HepG2 (cell line): ENCODE measurements at regions not wholly inside any gene's neighbourhood (a gene's known extent, or its start where the extent isn't known, plus 50 kb on each side); places are given as distances from the start of the nearest gene placed in this dataset.

Experiments used
- ATAC-seq: fragments of 200-7000 bp; cut with Tn5 transposase; 3 replicates; pipeline ENCODE4 v1.9.1; 2020; ENCODE audit warnings: mild to moderate bottlenecking, moderate library complexity
- BruUV-seq: library from RNA; stranded (reverse); fragments of 400-500 nt; replicated peaks from 2 replicates; lab custom pipeline; 2021; lab: Mats Ljungman, UMichigan
- CTCF ChIA-PET: fragments of 300-600 bp; formaldehyde crosslinking; extraction: SDS; loops from one replicate; lab custom pipeline; 2021; ENCODE audit warnings: low total read pairs, inconsistent platforms, low intra/inter-chr PET ratio; lab: Yijun Ruan, JAX
- POLR2A ChIA-PET: fragments of 350-600 bp; sonication (Branson Sonifier 250); formaldehyde crosslinking; loops from one replicate; lab custom pipeline; 2020; ENCODE audit warnings: antibody characterized with exemption, inconsistent platforms; lab: Yijun Ruan, JAX
- DNase-seq: peaks from one replicate; pipeline ENCODE4 v3.0.0-alpha.2; 2015; ENCODE audit warnings: low spot score
- FAIRE-seq: peaks from 3 replicates; lab custom pipeline; 2011; peaks lifted over from hg19 to GRCh38; lab: Jason Lieb, UNC
- H2AFZ ChIP-seq: one replicate; pipeline ENCODE4 v1.6.1; 2011; ENCODE audit warnings: low read length, inconsistent platforms
- H3K27ac ChIP-seq: fragments of 300-600 bp; 3 replicates; pipeline ENCODE4 v1.8.0; 2011; ENCODE audit warnings: mixed run types, mild to moderate bottlenecking, mixed read lengths, low read length, inconsistent platforms; ENCODE audit not compliant: insufficient read depth; ENCODE audit errors: extremely low read length
- H3K27me3 ChIP-seq, 2 experiments: fragments of 200-600 bp in 1 of 2; 2 replicates in 1 of 2; 3 replicates in 1 of 2; pipeline versions ENCODE4 v1.6.0 to v1.8.0; 2011; ENCODE audit warnings: low read length in 2 of 2, mild to moderate bottlenecking in 2 of 2, moderate library complexity in 2 of 2, inconsistent platforms in 1 of 2; ENCODE audit not compliant: insufficient read depth in 2 of 2, control insufficient read depth in 1 of 2
- H3K36me3 ChIP-seq, 2 experiments: fragments of 200-600 bp in 1 of 2; replicated peaks in 1 of 2; 2 replicates in 1 of 2; 3 replicates in 1 of 2; pipeline versions ENCODE4 v1.5.1 to v1.8.0; 2011; ENCODE audit warnings: low read length in 2 of 2, inconsistent platforms in 1 of 2; ENCODE audit not compliant: insufficient read depth in 2 of 2, control insufficient read depth in 1 of 2
- H3K4me1 ChIP-seq: 2 replicates; pipeline ENCODE4 v1.5.1; 2012; ENCODE audit warnings: low read length, inconsistent platforms; ENCODE audit not compliant: insufficient read depth
- H3K4me2 ChIP-seq: 2 replicates; pipeline ENCODE4 v1.6.0; 2011; ENCODE audit warnings: low read depth, low read length, inconsistent platforms
- H3K4me3 ChIP-seq, 3 experiments: fragments of 200-600 bp in 1 of 3; sonication (generic), shearing (Covaris generic) in 1 of 3; replicated peaks in 1 of 3; 2 replicates each; pipeline ENCODE4 v1.5.1; 2011 to 2016; ENCODE audit warnings: low read length in 3 of 3, inconsistent platforms in 2 of 3, low read depth in 2 of 3, mild to moderate bottlenecking in 2 of 3, control low read depth in 1 of 3, mixed read lengths in 1 of 3; ENCODE audit not compliant: insufficient read depth in 1 of 3
- H3K79me2 ChIP-seq: one replicate; pipeline ENCODE4 v1.6.1; 2011; ENCODE audit warnings: low read length, inconsistent platforms; ENCODE audit not compliant: insufficient read depth
- H3K9ac ChIP-seq: 2 replicates; pipeline ENCODE4 v1.6.0; 2011; ENCODE audit warnings: mild to moderate bottlenecking, low read depth, low read length, inconsistent platforms; ENCODE audit not compliant: insufficient read depth
- H3K9me3 ChIP-seq: 2 replicates; pipeline ENCODE4 v1.5.1; 2012; ENCODE audit warnings: mild to moderate bottlenecking, low read length
- H4K20me1 ChIP-seq: 2 replicates; pipeline ENCODE4 v1.6.0; 2011; ENCODE audit warnings: inconsistent platforms, mild to moderate bottlenecking, low read length, moderate library complexity; ENCODE audit not compliant: insufficient read depth
- EED ChIP-seq: sonication (generic); formaldehyde crosslinking; IDR thresholded peaks from 2 replicates; pipeline ENCODE4 v1.5.0; 2020; ENCODE audit warnings: mild to moderate bottlenecking, missing genetic modification reagents
- FOXA3 ChIP-seq: IDR thresholded peaks from 2 replicates; pipeline ENCODE4 v1.6.1; 2016; ENCODE audit warnings: missing genetic modification reagents, missing compliant biosample characterization
- FOXC1 ChIP-seq: sonication (generic); formaldehyde crosslinking; IDR thresholded peaks from 2 replicates; pipeline ENCODE4 v1.8.0; 2022; ENCODE audit warnings: mild to moderate bottlenecking, missing genetic modification reagents, borderline replicate concordance
- ISL2 ChIP-seq: sonication (generic); formaldehyde crosslinking; IDR thresholded peaks from 2 replicates; pipeline ENCODE4 v1.5.0; 2020; ENCODE audit warnings: missing genetic modification reagents
- RAD51 ChIP-seq: fragments of 450-650 bp; IDR thresholded peaks from 2 replicates; pipeline ENCODE4 v1.6.1; 2016; ENCODE audit warnings: borderline replicate concordance
- RARA ChIP-seq: IDR thresholded peaks from 2 replicates; pipeline ENCODE4 v1.6.1; 2016; ENCODE audit warnings: missing genetic modification reagents, missing compliant biosample characterization
- SIX4 ChIP-seq: sonication (generic); formaldehyde crosslinking; IDR thresholded peaks from 2 replicates; pipeline ENCODE4 v1.4.0; 2020; ENCODE audit warnings: missing genetic modification reagents
- ZNF431 ChIP-seq: sonication (generic); formaldehyde crosslinking; IDR thresholded peaks from 2 replicates; pipeline ENCODE4 v1.9.0; 2022; ENCODE audit warnings: missing genetic modification reagents, low read depth, mild to moderate bottlenecking, borderline replicate concordance
- WGBS: methylation state at CpG from one replicate; pipeline ENCODE4 v1.1.6; 2017; ENCODE audit warnings: low lambda C conversion rate; 5-methylcytosine and 5-hydroxymethylcytosine counted together
- in situ Hi-C: cut with HindIII; loops from 2 replicates; pipeline ENCODE4 v1.10.0; 2017; ENCODE audit warnings: low pct_unique_long_range_greater_than_20kb; ENCODE audit not compliant: extremely low pct_ligation_motif_present
- intact Hi-C: fragments of 100-400 bp; cut with micrococcal nuclease; formaldehyde crosslinking; loops from one replicate; pipeline ENCODE4 v1.10.0; 2022; ENCODE audit not compliant: unreplicated experiment
- TF ChIP-seq, protein P1 (sequence below): sonication (generic); formaldehyde crosslinking; IDR thresholded peaks from 2 replicates; pipeline ENCODE4 v1.4.0; 2020; ENCODE audit warnings: mild to moderate bottlenecking, missing genetic modification reagents

DNA sequence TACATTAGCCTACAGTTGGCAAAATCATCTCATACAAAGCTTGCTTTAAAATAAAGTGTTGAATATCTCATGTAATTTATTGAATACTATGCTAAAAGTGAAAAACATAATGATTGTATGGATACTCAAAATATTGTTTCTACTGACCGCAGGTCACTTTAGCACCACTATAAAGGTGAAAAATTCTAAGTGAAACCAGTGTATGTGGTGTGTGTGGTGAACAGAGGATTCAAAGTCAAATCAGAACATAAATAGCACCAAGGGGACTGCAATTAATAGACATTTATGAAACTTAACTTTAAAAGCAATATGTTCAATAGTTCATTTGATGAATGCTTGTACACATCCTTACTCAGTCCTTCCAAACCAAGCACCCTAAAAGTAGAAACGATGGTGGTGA lies 145.8 kb downstream of the AKAIN1 start:
- Histone ChIP-seq H2AFZ (no peak overlapping the region), H3K27ac (no peak overlapping the region), H3K4me1 (no peaks in the 10 kb centered on the region), H4K20me1 (no peaks in the 10 kb centered on the region), H3K4me3 (no peak overlapping the region), H3K27me3 (no peaks in the 10 kb centered on the region), H3K79me2 (no peaks in the 10 kb centered on the region), H3K4me2 (no peak overlapping the region), H3K9me3 (no peaks in the 10 kb centered on the region), H3K36me3 (no peaks in the 10 kb centered on the region), H3K9ac (no peak overlapping the region)
- TF ChIP-seq SIX4, result no peak
- TF ChIP-seq, protein P1, sequence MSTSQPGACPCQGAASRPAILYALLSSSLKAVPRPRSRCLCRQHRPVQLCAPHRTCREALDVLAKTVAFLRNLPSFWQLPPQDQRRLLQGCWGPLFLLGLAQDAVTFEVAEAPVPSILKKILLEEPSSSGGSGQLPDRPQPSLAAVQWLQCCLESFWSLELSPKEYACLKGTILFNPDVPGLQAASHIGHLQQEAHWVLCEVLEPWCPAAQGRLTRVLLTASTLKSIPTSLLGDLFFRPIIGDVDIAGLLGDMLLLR (CRISPR knock-in tag), result no peak
- no peak for TF ChIP-seq FOXA3 (CRISPR knock-in tag)
- TF ChIP-seq FOXC1 (CRISPR knock-in tag), result no peak
- no peak for TF ChIP-seq EED
- no peak for TF ChIP-seq ZNF431 (CRISPR knock-in tag)
- TF ChIP-seq ISL2 (CRISPR knock-in tag), result no peak
- ATAC-seq (no peak), DNase-seq (no peak), FAIRE-seq (no peak)
- intact Hi-C loops (no loop called here), in situ Hi-C loops (loop anchor here (10.0 to 25.0 kb wide), 2 partner anchors 866 to 1461 kb away; no protein-coding TSS in a partner anchor)
- no TSS peak for BruUV-seq
- 2% methylated on average over 2 of the region's 2 CpGs for WGBS
- CTCF ChIA-PET, result no interaction called here
- POLR2A ChIA-PET, result no interaction called here

- intact Hi-C loops (no loop called here), in situ Hi-C loops (no loop called here)
- Histone ChIP-seq H3K4me3 (no peak overlapping the region), H3K36me3 (no peaks in the 10 kb centered on the region), H3K4me1 (no peaks in the 10 kb centered on the region), H2AFZ (no peak overlapping the region), H3K9me3 (no peaks in the 10 kb centered on the region), H3K4me2 (no peak overlapping the region), H4K20me1 (no peaks in the 10 kb centered on the region), H3K27me3 (no peaks in the 10 kb centered on the region), H3K9ac (no peak overlapping the region), H3K79me2 (no peaks in the 10 kb centered on the region), H3K27ac (no peak overlapping the region)
- TF ChIP-seq RAD51 (peak; percentile 76), RARA (CRISPR knock-in tag) (no peak)
- ATAC-seq, result no peak
- POLR2A ChIA-PET, result no interaction called here
- FAIRE-seq, result no peak
- BruUV-seq, result no TSS peak
- WGBS, result no CpG with 5 or more reads among the region's 3 CpGs
- CTCF ChIA-PET, result no interaction called here
- no peak for DNase-seq
These were observed 147.9 kb downstream of the AKAIN1 start for GRCh38 chr18:5049124-5049523.
